Coronary artery (tissue), 2 donors: ENCODE measurements at regions not wholly inside any gene's neighbourhood (a gene's known extent, or its start where the extent isn't known, plus 50 kb on each side); places are given as distances from the start of the nearest gene placed in this dataset.

Experiments used
- DNase-seq: peaks from one replicate; pipeline ENCODE4 v3.0.0-alpha.2; 2017; ENCODE audit warnings: low spot score
- H3K27ac ChIP-seq, 2 donors: fragments of 200-600 bp; sonication (generic); one replicate each; pipeline ENCODE4 v1.5.1; 2016 to 2019
- H3K4me3 ChIP-seq: fragments of 200-600 bp; sonication (generic); 2 replicates; pipeline ENCODE4 v1.5.1; 2016; ENCODE audit warnings: mild to moderate bottlenecking, moderate library complexity
- CTCF ChIP-seq: fragments of 200-600 bp; sonication (generic); IDR thresholded peaks from one replicate; pipeline ENCODE4 v1.5.1; 2019; ENCODE audit warnings: antibody characterized with exemption

DNA sequence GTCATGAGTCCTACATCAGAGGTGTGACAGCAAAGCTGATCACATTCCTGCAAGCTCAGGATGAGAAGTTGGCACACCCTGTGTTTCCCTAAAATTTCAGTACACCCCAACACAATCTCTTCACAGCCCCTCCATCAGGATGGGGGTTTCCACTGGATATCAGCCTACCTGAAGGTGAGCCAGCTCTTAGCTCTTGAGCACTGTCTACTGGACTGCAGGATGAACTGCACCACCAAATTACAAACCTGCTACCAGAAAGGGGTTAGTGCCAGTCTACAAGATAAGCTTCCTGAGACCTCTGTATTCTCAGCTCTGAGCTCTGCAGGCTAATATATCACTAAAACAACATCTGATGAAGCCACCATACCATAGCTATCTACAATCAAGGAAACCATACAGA, 1616.2 kb upstream of the SPRY2 start:
- H3K27ac ChIP-seq, result no peak overlapping the region
- DNase-seq, result no peak
- H3K4me3 ChIP-seq, result no peak overlapping the region
- no peak for TF ChIP-seq CTCF

GRCh38 chr13:81929988-81930387, 1589.1 kb upstream of the SPRY2 start:
- DNase-seq, result no peak
- no peak overlapping the region for H3K4me3 ChIP-seq
- TF ChIP-seq CTCF, result no peak
- no peak overlapping the region for H3K27ac ChIP-seq

DNA sequence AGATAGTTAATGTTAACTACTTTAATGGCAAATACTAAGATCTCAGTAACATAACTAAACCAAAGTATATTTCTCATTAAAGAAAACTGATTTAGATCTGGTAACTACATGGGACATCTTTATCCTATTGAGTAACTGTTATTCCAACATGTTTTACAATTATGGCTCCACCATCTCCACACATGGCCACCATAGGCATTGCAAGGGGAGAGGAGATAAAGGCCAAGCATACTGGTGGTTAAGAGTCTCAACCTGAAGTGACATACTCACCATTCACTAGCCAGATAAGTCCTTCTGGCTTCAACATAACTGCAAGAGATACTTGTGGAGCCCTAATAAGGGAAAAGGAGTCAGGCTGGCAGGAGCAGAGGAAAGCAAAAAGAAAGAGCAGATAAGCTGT, 1586.4 kb upstream of the SPRY2 start:
- no peak for TF ChIP-seq CTCF
- H3K4me3 ChIP-seq, result no peak overlapping the region
- no peak for DNase-seq
- no peak overlapping the region for H3K27ac ChIP-seq

DNA sequence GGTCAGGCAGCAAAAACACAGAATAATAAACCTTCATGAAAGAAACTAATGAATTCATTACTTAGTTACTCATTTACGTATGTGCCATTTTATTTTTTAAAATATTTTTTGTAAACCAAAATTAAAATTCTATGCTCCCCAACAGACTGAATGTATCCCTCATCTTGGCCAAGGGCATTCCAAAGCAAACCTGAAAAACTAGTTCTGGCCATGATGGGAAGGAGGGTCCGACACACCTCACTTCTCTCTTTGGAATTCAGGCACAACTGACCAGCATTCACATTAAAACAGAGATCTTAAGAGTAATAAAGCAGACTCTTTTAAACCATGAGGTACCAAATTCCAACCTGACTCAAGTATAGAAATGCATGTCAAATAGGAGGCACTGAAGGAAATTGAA, 1576.9 kb upstream of the SPRY2 start:
- no peak overlapping the region for H3K4me3 ChIP-seq
- DNase-seq, result no peak
- no peak overlapping the region for H3K27ac ChIP-seq
- TF ChIP-seq CTCF, result no peak

- TF ChIP-seq CTCF, result no peak
- Histone ChIP-seq H3K4me3 (no peak overlapping the region), H3K27ac (no peak overlapping the region)
- no peak for DNase-seq
Measured at GRCh38 chr13:81916461-81916860, 1575.5 kb upstream of the SPRY2 start.

- TF ChIP-seq CTCF, result no peak
- Histone ChIP-seq H3K4me3 (no peak overlapping the region), H3K27ac (no peak overlapping the region)
- no peak for DNase-seq
Measured at GRCh38 chr13:81907787-81908372, 1567.0 kb upstream of the SPRY2 start.

DNA sequence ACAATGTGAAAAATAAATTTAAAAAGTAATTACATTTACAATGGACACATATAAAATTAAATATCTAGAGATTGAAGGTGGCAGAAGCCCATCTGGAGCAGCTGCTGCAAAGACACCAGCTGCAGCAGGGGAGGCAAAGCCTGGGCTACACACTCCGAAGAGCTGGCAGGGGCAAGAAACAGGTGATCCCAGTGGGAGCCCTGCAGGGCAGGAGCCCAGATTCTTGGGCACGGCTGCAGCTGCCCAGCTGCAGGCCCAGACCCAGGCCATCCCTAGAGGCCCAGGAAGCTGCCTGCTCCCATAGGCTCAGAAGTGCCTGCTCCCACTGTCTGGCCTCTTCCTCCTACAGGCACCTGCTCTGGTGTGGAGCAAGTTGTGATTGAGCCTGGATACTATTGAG, 1547.9 kb upstream of the SPRY2 start:
- H3K4me3 ChIP-seq, result no peak overlapping the region
- TF ChIP-seq CTCF, result no peak
- DNase-seq, result no peak
- no peak overlapping the region for H3K27ac ChIP-seq
